ENCODE measurements at regions not wholly inside any gene's neighbourhood (a gene's known extent, or its start where the extent isn't known, plus 50 kb on each side); places are given as distances from the start of the nearest gene placed in this dataset.
A peak's percentile ranks its signal among the peaks of the same experiment; 100 is the strongest.

DNA sequence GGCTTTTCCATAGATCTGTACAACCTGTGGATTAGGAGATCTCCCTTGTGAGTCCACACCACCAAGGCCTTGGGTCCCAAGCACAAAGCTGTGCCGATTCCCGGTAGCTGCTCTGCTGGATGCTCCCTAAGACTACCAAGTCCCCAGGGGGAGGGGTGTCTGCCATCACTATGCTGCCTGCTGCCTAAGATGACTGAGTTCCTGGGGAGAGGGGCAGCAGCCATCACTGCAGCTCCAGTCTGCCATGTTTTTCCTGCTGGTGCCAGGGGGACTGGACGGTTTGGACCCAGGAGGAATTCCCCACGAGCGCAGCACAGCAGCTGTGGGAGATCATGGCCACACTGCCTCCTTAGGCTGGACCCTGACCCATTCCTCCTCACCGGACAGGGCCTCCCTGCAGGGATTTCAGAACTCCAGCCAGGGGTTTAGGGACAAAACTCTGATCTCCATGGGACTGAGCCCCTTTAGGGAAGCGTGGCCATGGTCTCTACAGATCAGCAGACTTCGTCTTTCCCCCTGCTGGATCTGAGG is 1049.8 kb downstream of the SORCS1 start:
- no peak overlapping the region for H3K4me3 ChIP-seq
- peaks cover 0 to 26% of the 10 kb centered on the region in 2 donors for H3K4me1 ChIP-seq (replicated peaks in 1 of 2)
- no peak overlapping the region for H3K27ac ChIP-seq
- in situ Hi-C loops (cut with MboI; ENCODE audit: low pct_unique_long_range_greater_than_20kb in 2 of 9, low sequenced_read_pairs in 9 of 9, unreplicated experiment in 9 of 9): no loop called here
- ATAC-seq (replicated peaks in 6 of 8): no peak
- WGBS, 10 experiments: 86 to 100% (median 89%) methylated on average over 2 to 5 of the region's 8 CpGs; no CpG with 5 or more reads in 7 of the 10 experiments

DNA sequence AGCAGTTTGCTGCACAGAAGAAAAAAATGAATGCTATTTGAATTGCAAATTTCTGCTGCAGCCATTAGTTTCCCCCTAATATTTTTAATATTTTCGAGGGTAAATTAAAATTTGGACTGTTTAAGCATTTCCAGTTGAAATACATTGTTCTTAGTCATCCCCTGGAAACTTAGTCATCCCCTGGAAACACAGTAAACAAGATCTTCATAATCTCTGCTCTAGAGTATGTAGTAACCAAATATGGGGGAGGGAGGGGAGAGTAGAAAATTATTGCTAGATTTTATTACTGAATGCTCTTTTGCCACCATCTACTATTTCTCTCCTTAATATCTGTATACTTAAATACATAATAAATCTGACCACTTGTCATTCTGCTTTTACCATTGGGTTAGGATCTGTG is 1053.3 kb downstream of the SORCS1 start:
- Histone ChIP-seq H3K27ac (no peak overlapping the region), H3K4me3 (no peak overlapping the region), H3K4me1 (replicated peaks in 1 of 2) (peaks cover 4 to 33% of the 10 kb centered on the region in 2 donors)
- in situ Hi-C loops (cut with MboI; ENCODE audit: low pct_unique_long_range_greater_than_20kb in 2 of 9, low sequenced_read_pairs in 9 of 9, unreplicated experiment in 9 of 9): no loop called here
- 0 to 100% (median 63%) methylated on average over 1 of the region's 1 CpG; no CpG with 5 or more reads in 2 of the 10 experiments for WGBS, 10 experiments
- ATAC-seq (replicated peaks in 6 of 8): peak in 1 of 8 experiments; percentile 57

DNA sequence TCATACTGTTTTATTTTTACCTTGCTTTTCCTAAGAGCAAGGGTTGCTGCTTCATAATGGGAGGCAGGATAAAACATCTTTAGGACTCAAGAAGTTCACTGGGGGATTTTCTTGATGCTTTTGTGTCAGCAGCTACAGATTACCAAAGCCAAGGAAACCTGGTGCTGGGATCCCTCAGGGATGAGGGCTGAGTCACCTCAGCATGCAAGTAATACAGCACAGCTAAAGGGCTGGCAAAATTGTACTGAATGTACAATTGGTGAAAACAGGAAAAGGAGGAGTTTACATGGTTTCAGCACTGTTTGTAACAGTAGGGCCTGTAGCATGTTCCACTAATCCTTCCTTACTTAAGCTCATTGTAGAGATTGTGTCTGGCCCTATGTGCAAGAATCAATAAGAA is 1056.8 kb downstream of the SORCS1 start:
- in situ Hi-C loops (cut with MboI; ENCODE audit: low pct_unique_long_range_greater_than_20kb in 2 of 9, low sequenced_read_pairs in 9 of 9, unreplicated experiment in 9 of 9): no loop called here
- H3K27ac ChIP-seq: no peak overlapping the region
- ATAC-seq (replicated peaks in 6 of 8): peak in 4 of 8 experiments; percentile 26 to 65 (median 32)
- H3K4me1 ChIP-seq (replicated peaks in 1 of 2): peaks cover 4 to 24% of the 10 kb centered on the region in 2 donors
- H3K4me3 ChIP-seq: no peak overlapping the region

- WGBS, 10 experiments: 0 to 100% (median 98%) methylated on average over 1 to 2 of the region's 2 CpGs; no CpG with 5 or more reads in 2 of the 10 experiments
Measured at GRCh38 chr10:106106114-106106513, 1058.4 kb downstream of the SORCS1 start.

DNA sequence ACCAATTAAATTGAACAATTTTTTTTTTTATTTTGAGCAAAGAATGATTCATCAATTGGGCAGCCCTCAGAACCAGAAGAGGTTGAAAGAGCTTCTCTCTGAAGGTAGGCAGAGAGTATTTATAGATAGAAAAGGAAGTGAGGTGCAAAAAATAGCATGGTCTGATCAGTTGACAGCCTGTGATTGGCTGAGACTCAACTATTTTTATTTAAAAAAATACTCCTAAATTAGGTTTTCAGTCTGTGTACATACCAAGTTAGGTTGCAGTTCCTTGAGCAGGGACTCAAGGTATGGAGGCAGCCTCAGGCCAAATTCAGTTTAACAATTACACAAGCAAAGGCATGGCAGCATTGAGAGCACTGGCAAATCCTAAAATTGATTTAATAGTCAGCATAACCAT is 1074.7 kb downstream of the SORCS1 start:
- peaks cover 0 to 3% of the 10 kb centered on the region in 2 donors for H3K4me1 ChIP-seq (replicated peaks in 1 of 2)
- in situ Hi-C loops (cut with MboI; ENCODE audit: low pct_unique_long_range_greater_than_20kb in 2 of 9, low sequenced_read_pairs in 9 of 9, unreplicated experiment in 9 of 9): no loop called here
- no peak overlapping the region for H3K4me3 ChIP-seq
- ATAC-seq (replicated peaks in 6 of 8): no peak
- no peak overlapping the region for H3K27ac ChIP-seq

More at GRCh38 chr10:106106114-106106513, 1058.4 kb downstream of the SORCS1 start:
- no peak overlapping the region for H3K27ac ChIP-seq
- in situ Hi-C loops (cut with MboI; ENCODE audit: low pct_unique_long_range_greater_than_20kb in 2 of 9, low sequenced_read_pairs in 9 of 9, unreplicated experiment in 9 of 9): no loop called here
- ATAC-seq (replicated peaks in 6 of 8): no peak
- peaks cover 4 to 9% of the 10 kb centered on the region in 2 donors for H3K4me1 ChIP-seq (replicated peaks in 1 of 2)
- no peak overlapping the region for H3K4me3 ChIP-seq

DNA sequence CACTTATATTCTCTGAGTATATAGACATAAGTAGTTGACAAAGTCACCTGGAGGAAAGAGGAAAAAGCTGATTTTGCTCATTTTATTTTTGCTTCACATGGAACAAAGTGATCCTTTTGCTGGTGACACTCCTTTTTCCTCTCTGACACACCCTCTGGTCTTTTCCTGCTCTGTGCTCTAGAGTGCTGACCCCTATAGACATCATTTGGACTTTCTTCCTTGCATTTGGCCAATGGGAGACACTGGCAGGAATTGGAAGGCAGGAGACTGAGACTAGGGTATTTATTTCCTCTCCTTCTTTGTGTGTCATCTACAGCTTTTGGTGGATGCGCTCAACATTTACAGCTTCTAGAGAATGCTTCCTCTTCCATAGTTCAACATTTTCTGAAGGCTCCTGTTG is 1078.1 kb downstream of the SORCS1 start:
- in situ Hi-C loops (cut with MboI; ENCODE audit: low pct_unique_long_range_greater_than_20kb in 2 of 9, low sequenced_read_pairs in 9 of 9, unreplicated experiment in 9 of 9): no loop called here
- ATAC-seq (replicated peaks in 6 of 8): no peak

DNA sequence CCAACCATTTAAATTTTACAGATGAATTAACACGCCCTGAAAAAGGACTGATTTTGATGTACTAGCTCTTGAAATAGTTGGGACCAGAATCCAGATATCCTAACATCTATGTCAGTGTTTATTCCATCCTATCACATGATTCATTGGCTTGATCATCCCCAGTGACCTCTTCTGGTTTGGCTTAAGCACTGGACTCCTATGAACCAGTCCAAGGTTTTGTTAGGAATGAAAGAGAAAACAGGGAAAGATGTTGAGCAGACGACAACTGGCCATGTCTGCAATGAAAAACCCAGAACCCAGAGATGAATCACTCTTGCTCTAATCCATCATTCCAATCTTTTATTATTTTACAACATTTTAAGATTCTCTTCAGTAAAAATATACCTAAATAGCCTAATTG is 1080.9 kb downstream of the SORCS1 start:
- Histone ChIP-seq H3K4me1 (replicated peaks in 1 of 2) (no peaks in the 10 kb centered on the region), H3K27ac (no peak overlapping the region), H3K4me3 (no peak overlapping the region)
- in situ Hi-C loops (cut with MboI; ENCODE audit: low pct_unique_long_range_greater_than_20kb in 2 of 9, low sequenced_read_pairs in 9 of 9, unreplicated experiment in 9 of 9): no loop called here
- ATAC-seq (replicated peaks in 6 of 8): no peak
- WGBS, 10 experiments: 0 to 100% (median 60%) methylated on average over 1 to 2 of the region's 2 CpGs; no CpG with 5 or more reads in 1 of the 10 experiments

More for the DNA sequence above, 1078.1 kb downstream of the SORCS1 start:
- WGBS, 10 experiments: 33 to 100% (median 100%) methylated on average over 1 of the region's 1 CpG; no CpG with 5 or more reads in 4 of the 10 experiments
- H3K27ac ChIP-seq: no peak overlapping the region
- H3K4me3 ChIP-seq: no peak overlapping the region
- H3K4me1 ChIP-seq (replicated peaks in 1 of 2): no peaks in the 10 kb centered on the region

DNA sequence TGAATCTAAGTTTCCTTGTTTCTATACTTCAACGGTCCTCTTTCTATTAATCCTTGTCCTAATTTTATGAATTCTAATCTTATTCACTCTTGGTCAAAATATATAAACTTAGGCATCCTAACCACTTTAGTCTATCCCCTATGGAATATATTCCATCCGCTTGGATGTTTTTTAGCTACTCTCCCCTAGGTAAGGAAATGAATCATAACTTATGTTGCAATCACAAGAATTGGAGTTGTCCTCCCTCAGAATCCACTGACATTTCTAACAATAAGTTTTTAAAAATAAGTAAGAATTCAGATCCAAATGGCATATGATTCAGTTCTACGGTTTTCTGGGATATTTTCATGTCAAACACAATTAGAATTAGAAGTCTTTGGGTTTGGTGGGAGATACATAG is 1081.6 kb downstream of the SORCS1 start:
- Histone ChIP-seq H3K27ac (no peak overlapping the region), H3K4me3 (no peak overlapping the region), H3K4me1 (replicated peaks in 1 of 2) (no peaks in the 10 kb centered on the region)
- WGBS, 10 experiments: 6 to 100% (median 89%) methylated on average over 2 to 3 of the region's 3 CpGs
- in situ Hi-C loops (cut with MboI; ENCODE audit: low pct_unique_long_range_greater_than_20kb in 2 of 9, low sequenced_read_pairs in 9 of 9, unreplicated experiment in 9 of 9): no loop called here
- ATAC-seq (replicated peaks in 6 of 8): no peak

GRCh38 chr10:106078895-106079576 is 1085.5 kb downstream of the SORCS1 start:
- ATAC-seq (replicated peaks in 6 of 8): no peak
- Histone ChIP-seq H3K27ac (no peak overlapping the region), H3K4me1 (replicated peaks in 1 of 2) (peaks cover under 1 to 1% of the 10 kb centered on the region in 2 donors), H3K4me3 (no peak overlapping the region)
- in situ Hi-C loops (cut with MboI; ENCODE audit: low pct_unique_long_range_greater_than_20kb in 2 of 9, low sequenced_read_pairs in 9 of 9, unreplicated experiment in 9 of 9): no loop called here
- 8 to 97% (median 67%) methylated on average over 4 to 9 of the region's 9 CpGs for WGBS, 10 experiments

DNA sequence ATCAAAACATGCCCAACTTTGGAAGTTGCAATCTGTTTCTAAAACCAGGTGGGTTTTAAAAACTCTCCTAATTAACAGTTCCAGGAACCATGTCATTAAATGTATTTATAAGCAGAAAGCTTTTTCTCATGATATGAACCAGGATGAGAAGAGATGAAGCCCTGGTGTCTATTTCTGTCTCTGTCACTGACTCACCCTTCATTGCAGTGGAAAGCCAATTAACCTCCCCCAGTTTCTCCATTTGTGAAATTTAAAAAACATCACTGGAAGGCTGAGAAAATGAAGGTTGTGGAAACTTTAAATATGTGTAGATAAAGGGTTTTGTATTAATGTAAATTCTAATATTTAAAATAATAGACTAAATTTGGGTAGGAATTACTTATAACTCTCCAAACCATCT is 1088.0 kb downstream of the SORCS1 start:
- H3K4me3 ChIP-seq: no peak overlapping the region
- ATAC-seq (replicated peaks in 6 of 8): no peak
- H3K4me1 ChIP-seq (replicated peaks in 1 of 2): peaks cover 5 to 9% of the 10 kb centered on the region in 2 donors
- in situ Hi-C loops (cut with MboI; ENCODE audit: low pct_unique_long_range_greater_than_20kb in 2 of 9, low sequenced_read_pairs in 9 of 9, unreplicated experiment in 9 of 9): no loop called here
- no peak overlapping the region for H3K27ac ChIP-seq

DNA sequence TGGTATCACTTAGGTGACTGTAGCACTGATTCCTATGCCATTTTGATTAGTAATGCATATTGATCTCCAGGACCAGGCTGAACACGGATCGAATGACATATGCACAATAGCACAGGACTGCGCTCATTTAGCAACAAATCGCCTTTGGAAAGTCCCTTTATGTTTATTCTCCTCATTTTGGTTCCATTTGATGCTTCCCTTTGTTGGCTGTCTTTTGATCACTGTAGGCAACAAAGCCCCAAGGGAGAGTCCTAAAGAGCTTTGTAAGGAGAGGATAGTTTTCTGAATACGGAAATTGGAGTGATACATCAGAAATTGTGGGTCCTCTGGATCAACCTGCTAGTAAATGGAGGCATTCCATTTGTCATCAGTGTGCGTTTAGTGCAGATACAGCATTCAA is 1111.4 kb downstream of the SORCS1 start:
- ATAC-seq (replicated peaks in 6 of 8): peak in 5 of 8 experiments; percentile 22 to 45 (median 27)
- no peak overlapping the region for H3K4me3 ChIP-seq
- in situ Hi-C loops (cut with MboI; ENCODE audit: low pct_unique_long_range_greater_than_20kb in 2 of 9, low sequenced_read_pairs in 9 of 9, unreplicated experiment in 9 of 9): no loop called here
- WGBS, 10 experiments: 0 to 60% (median 32%) methylated on average over 1 to 5 of the region's 6 CpGs; no CpG with 5 or more reads in 1 of the 10 experiments
- peaks cover 0 to 8% of the 10 kb centered on the region in 2 donors for H3K4me1 ChIP-seq (replicated peaks in 1 of 2)
- no peak overlapping the region for H3K27ac ChIP-seq

- Histone ChIP-seq H3K4me3 (no peak overlapping the region), H3K4me1 (replicated peaks in 1 of 2) (no peaks in the 10 kb centered on the region), H3K27ac (no peak overlapping the region)
- WGBS, 10 experiments: 0 to 83% (median 42%) methylated on average over 1 to 2 of the region's 2 CpGs; no CpG with 5 or more reads in 2 of the 10 experiments
- ATAC-seq (replicated peaks in 6 of 8): no peak
- in situ Hi-C loops (cut with MboI; ENCODE audit: low pct_unique_long_range_greater_than_20kb in 2 of 9, low sequenced_read_pairs in 9 of 9, unreplicated experiment in 9 of 9): no loop called here
Measured at GRCh38 chr10:106044503-106044902, 1120.0 kb downstream of the SORCS1 start.

DNA sequence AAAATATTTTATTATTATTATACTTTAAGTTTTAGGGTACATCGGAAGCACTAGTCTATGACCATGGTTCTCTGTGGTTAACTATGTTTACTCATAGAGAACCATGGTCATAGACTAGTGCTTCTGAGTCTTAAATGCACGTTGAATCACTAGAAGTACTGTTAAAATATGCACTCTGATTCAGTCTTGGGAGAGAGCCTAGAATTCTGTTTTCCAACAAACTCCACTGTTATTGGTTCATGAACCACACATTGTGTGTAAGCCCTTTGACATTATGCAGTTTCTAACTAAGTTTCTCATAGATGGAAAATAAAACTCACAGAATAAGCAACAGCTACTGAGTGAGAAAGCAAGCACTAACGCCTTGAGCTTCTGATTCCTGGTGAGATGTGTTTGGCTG is 1120.6 kb downstream of the SORCS1 start:
- no peak overlapping the region for H3K27ac ChIP-seq
- in situ Hi-C loops (cut with MboI; ENCODE audit: low pct_unique_long_range_greater_than_20kb in 2 of 9, low sequenced_read_pairs in 9 of 9, unreplicated experiment in 9 of 9): no loop called here
- no peak for ATAC-seq (replicated peaks in 6 of 8)
- H3K4me1 ChIP-seq (replicated peaks in 1 of 2): no peaks in the 10 kb centered on the region
- WGBS, 10 experiments: 0 to 100% (median 80%) methylated on average over 1 to 3 of the region's 3 CpGs
- H3K4me3 ChIP-seq: no peak overlapping the region

DNA sequence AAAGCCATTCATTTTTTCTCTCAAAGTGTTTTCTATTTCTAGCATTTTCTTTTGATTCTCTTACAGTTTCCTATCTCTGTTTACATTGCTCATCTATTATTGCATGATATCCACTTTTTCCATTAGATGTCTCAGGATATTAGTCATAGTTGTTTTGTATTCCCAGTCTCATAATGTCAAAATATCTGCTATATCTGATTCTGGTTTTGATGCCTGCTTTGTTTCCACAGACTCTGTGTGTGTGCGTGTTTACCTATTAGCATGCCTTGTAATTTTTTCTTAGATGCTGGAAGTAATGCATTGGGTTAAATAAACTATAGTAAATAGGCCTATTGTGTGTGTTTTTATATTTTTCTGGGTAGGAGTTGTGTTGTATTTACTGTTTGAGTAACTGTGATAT is 1126.3 kb downstream of the SORCS1 start:
- no peak overlapping the region for H3K27ac ChIP-seq
- H3K4me1 ChIP-seq (replicated peaks in 1 of 2): no peaks in the 10 kb centered on the region
- H3K4me3 ChIP-seq: no peak overlapping the region
- no peak for ATAC-seq (replicated peaks in 6 of 8)
- 30 to 100% (median 89%) methylated on average over 1 of the region's 1 CpG; no CpG with 5 or more reads in 1 of the 10 experiments for WGBS, 10 experiments
- in situ Hi-C loops (cut with MboI; ENCODE audit: low pct_unique_long_range_greater_than_20kb in 2 of 9, low sequenced_read_pairs in 9 of 9, unreplicated experiment in 9 of 9): no loop called here
